ENCODE measurements at regions not wholly inside any gene's neighbourhood (a gene's known extent, or its start where the extent isn't known, plus 50 kb on each side); places are given as distances from the start of the nearest gene placed in this dataset.

DNA sequence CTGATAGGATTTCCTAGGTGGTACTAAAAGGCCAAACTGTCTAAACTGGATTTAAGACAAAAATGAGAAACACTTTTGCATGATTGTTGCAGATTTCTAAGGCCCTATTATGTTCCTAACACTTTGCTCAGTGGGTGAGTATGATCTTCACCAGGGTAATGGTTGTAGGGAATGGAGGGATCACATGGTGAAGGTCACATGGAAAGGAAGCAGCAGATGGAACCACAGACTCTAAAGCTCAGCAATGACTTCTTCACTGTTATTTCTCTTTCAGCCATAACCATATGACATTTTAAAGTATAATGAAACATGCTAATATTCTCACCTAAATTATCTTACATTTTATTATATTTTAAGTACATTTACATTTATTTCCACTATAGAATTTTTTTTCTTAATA lies 51.5 kb downstream of the CHRM3 start:
- TF ChIP-seq, protein P1, sequence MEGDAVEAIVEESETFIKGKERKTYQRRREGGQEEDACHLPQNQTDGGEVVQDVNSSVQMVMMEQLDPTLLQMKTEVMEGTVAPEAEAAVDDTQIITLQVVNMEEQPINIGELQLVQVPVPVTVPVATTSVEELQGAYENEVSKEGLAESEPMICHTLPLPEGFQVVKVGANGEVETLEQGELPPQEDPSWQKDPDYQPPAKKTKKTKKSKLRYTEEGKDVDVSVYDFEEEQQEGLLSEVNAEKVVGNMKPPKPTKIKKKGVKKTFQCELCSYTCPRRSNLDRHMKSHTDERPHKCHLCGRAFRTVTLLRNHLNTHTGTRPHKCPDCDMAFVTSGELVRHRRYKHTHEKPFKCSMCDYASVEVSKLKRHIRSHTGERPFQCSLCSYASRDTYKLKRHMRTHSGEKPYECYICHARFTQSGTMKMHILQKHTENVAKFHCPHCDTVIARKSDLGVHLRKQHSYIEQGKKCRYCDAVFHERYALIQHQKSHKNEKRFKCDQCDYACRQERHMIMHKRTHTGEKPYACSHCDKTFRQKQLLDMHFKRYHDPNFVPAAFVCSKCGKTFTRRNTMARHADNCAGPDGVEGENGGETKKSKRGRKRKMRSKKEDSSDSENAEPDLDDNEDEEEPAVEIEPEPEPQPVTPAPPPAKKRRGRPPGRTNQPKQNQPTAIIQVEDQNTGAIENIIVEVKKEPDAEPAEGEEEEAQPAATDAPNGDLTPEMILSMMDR (IDR thresholded peaks at IDR 0.05): no peak
- TF ChIP-seq POLR2A (IDR thresholded peaks at IDR 0.05): no peak

All from esophagus squamous epithelium (tissue), 4 donors.